Astrocyte (in vitro differentiated cells and primary cell): ENCODE measurements at regions not wholly inside any gene's neighbourhood (a gene's known extent, or its start where the extent isn't known, plus 50 kb on each side); places are given as distances from the start of the nearest gene placed in this dataset.

Experiments
- DNase-seq: peaks from one replicate; pipeline ENCODE4 v3.0.0-alpha.2; 2010; ENCODE audit warnings: low read depth
- FAIRE-seq: peaks from 2 replicates; lab custom pipeline; 2011; peaks lifted over from hg19 to GRCh38; lab: Jason Lieb, UNC
- H2AFZ ChIP-seq: 2 replicates; pipeline ENCODE4 v1.6.0; 2012; ENCODE audit warnings: low read depth, low read length, inconsistent platforms
- H3K27ac ChIP-seq: 2 replicates; pipeline ENCODE4 v1.5.1; 2011; ENCODE audit warnings: low read depth, low read length, inconsistent platforms
- H3K27me3 ChIP-seq: 2 replicates; pipeline ENCODE4 v1.6.0; 2011; ENCODE audit warnings: low read length, inconsistent platforms; ENCODE audit not compliant: insufficient read depth
- H3K36me3 ChIP-seq: 2 replicates; pipeline ENCODE4 v1.5.1; 2011; ENCODE audit warnings: low read length, inconsistent platforms; ENCODE audit not compliant: insufficient read depth
- H3K4me1 ChIP-seq: 2 replicates; pipeline ENCODE4 v1.5.1; 2011; ENCODE audit warnings: low read length, inconsistent platforms; ENCODE audit not compliant: insufficient read depth
- H3K4me2 ChIP-seq: 2 replicates; pipeline ENCODE4 v1.6.0; 2012; ENCODE audit warnings: low read length, inconsistent platforms
- H3K4me3 ChIP-seq: 2 replicates; pipeline ENCODE4 v1.5.1; 2011; ENCODE audit warnings: low read depth, mild to moderate bottlenecking, low read length, inconsistent platforms; ENCODE audit not compliant: insufficient read depth
- H3K79me2 ChIP-seq: 2 replicates; pipeline ENCODE4 v1.6.0; 2012; ENCODE audit warnings: mild to moderate bottlenecking, low read length, inconsistent platforms; ENCODE audit not compliant: insufficient read depth
- H3K9ac ChIP-seq: 2 replicates; pipeline ENCODE4 v1.6.0; 2012; ENCODE audit warnings: mild to moderate bottlenecking, low read length, inconsistent platforms
- H3K9me3 ChIP-seq: 2 replicates; pipeline ENCODE4 v1.5.1; 2012; ENCODE audit warnings: low read depth, mild to moderate bottlenecking, low read length, inconsistent platforms; ENCODE audit not compliant: insufficient read depth
- H4K20me1 ChIP-seq: 2 replicates; pipeline ENCODE4 v1.6.0; 2012; ENCODE audit warnings: low read length, inconsistent platforms; ENCODE audit not compliant: insufficient read depth
- H3K27ac Mint-ChIP-seq: one replicate; pipeline ENCODE4 v1.8.0; 2021; ENCODE audit warnings: mild to moderate bottlenecking, mixed read lengths; ENCODE audit not compliant: unreplicated experiment
- H3K27me3 Mint-ChIP-seq: one replicate; pipeline ENCODE4 v1.8.0; 2021; ENCODE audit warnings: low read depth, mixed read lengths; ENCODE audit not compliant: unreplicated experiment
- H3K36me3 Mint-ChIP-seq: one replicate; pipeline ENCODE4 v1.8.0; 2021; ENCODE audit warnings: low read depth, mixed read lengths; ENCODE audit not compliant: unreplicated experiment
- H3K4me1 Mint-ChIP-seq: one replicate; pipeline ENCODE4 v1.8.0; 2021; ENCODE audit warnings: low read depth, mixed read lengths; ENCODE audit not compliant: unreplicated experiment
- H3K4me3 Mint-ChIP-seq: one replicate; pipeline ENCODE4 v1.8.0; 2021; ENCODE audit warnings: mild to moderate bottlenecking, moderate library complexity, mixed read lengths; ENCODE audit not compliant: unreplicated experiment
- H3K9me3 Mint-ChIP-seq: one replicate; pipeline ENCODE4 v1.8.0; 2021; ENCODE audit warnings: mild to moderate bottlenecking, mixed read lengths; ENCODE audit not compliant: unreplicated experiment
- CTCF ChIP-seq: IDR thresholded peaks from 2 replicates; pipeline ENCODE4 v1.5.1; 2011; ENCODE audit warnings: low read depth, mild to moderate bottlenecking, inconsistent platforms, low read length, moderate library complexity; ENCODE audit not compliant: insufficient read depth
- EZH2 ChIP-seq: IDR thresholded peaks from 2 replicates; pipeline ENCODE4 v1.6.1; 2012; ENCODE audit warnings: mild to moderate bottlenecking, low read length, inconsistent platforms; ENCODE audit not compliant: insufficient read depth

GRCh38 chr15:94930960-94931359 is 699.6 kb downstream of the MCTP2 start:
- Histone ChIP-seq H3K79me2 (no peaks in the 10 kb centered on the region), H2AFZ (no peak overlapping the region), H3K4me2 (no peak overlapping the region), H4K20me1 (no peaks in the 10 kb centered on the region), H3K27me3 (no peaks in the 10 kb centered on the region), H3K4me1 (no peaks in the 10 kb centered on the region), H3K9ac (no peak overlapping the region), H3K9me3 (no peaks in the 10 kb centered on the region), H3K27ac (no peak overlapping the region), H3K4me3 (no peak overlapping the region), H3K36me3 (no peaks in the 10 kb centered on the region)
- DNase-seq (no peak), FAIRE-seq (no peak)
- Mint-ChIP-seq H3K4me3 (no peak overlapping the region), H3K27ac (no peak overlapping the region), H3K4me1 (no peaks in the 10 kb centered on the region), H3K36me3 (no peaks in the 10 kb centered on the region), H3K9me3 (no peaks in the 10 kb centered on the region), H3K27me3 (peaks cover 4% of the 10 kb centered on the region)
- TF ChIP-seq CTCF (no peak), EZH2 (no peak)

GRCh38 chr15:94934440-94934839 is 703.1 kb downstream of the MCTP2 start:
- Histone ChIP-seq H2AFZ (no peak overlapping the region), H3K9me3 (no peaks in the 10 kb centered on the region), H3K79me2 (no peaks in the 10 kb centered on the region), H3K36me3 (no peaks in the 10 kb centered on the region), H4K20me1 (no peaks in the 10 kb centered on the region), H3K4me3 (no peak overlapping the region), H3K9ac (no peak overlapping the region), H3K27ac (no peak overlapping the region), H3K4me1 (no peaks in the 10 kb centered on the region), H3K27me3 (no peaks in the 10 kb centered on the region), H3K4me2 (no peak overlapping the region)
- no peaks in the 10 kb centered on the region for H3K4me1 Mint-ChIP-seq
- no peak for DNase-seq
- no peaks in the 10 kb centered on the region for H3K27me3 Mint-ChIP-seq
- TF ChIP-seq CTCF: no peak
- no peak for TF ChIP-seq EZH2
- no peak for FAIRE-seq
- no peaks in the 10 kb centered on the region for H3K9me3 Mint-ChIP-seq
- H3K27ac Mint-ChIP-seq: no peak overlapping the region
- H3K4me3 Mint-ChIP-seq: no peak overlapping the region
- H3K36me3 Mint-ChIP-seq: no peaks in the 10 kb centered on the region

GRCh38 chr15:94937242-94937641 is 705.9 kb downstream of the MCTP2 start:
- H3K27me3 Mint-ChIP-seq: no peaks in the 10 kb centered on the region
- H3K9ac ChIP-seq: no peak overlapping the region
- DNase-seq (no peak), FAIRE-seq (no peak)
- no peaks in the 10 kb centered on the region for H3K27me3 ChIP-seq
- no peaks in the 10 kb centered on the region for H3K4me1 ChIP-seq
- H3K36me3 ChIP-seq: no peaks in the 10 kb centered on the region
- no peaks in the 10 kb centered on the region for H3K79me2 ChIP-seq
- H3K4me2 ChIP-seq: no peak overlapping the region
- H3K36me3 Mint-ChIP-seq: no peaks in the 10 kb centered on the region
- no peak overlapping the region for H3K27ac Mint-ChIP-seq
- H3K27ac ChIP-seq: no peak overlapping the region
- no peaks in the 10 kb centered on the region for H3K9me3 Mint-ChIP-seq
- H4K20me1 ChIP-seq: no peaks in the 10 kb centered on the region
- H3K4me3 ChIP-seq: no peak overlapping the region
- H3K9me3 ChIP-seq: no peaks in the 10 kb centered on the region
- TF ChIP-seq EZH2: no peak
- TF ChIP-seq CTCF: no peak
- no peak overlapping the region for H2AFZ ChIP-seq
- H3K4me3 Mint-ChIP-seq: no peak overlapping the region
- H3K4me1 Mint-ChIP-seq: no peaks in the 10 kb centered on the region
